Cerebellar cortex (tissue), 1 donor: ENCODE measurements at regions not wholly inside any gene's neighbourhood (a gene's known extent, or its start where the extent isn't known, plus 50 kb on each side); places are given as distances from the start of the nearest gene placed in this dataset.
"Not testable (repeated sequence)": the region's sequence is repeated elsewhere in the genome, so short reads cannot be mapped to it uniquely, and the experiment has no call there.

Experiments
- DNase-seq: peaks from one replicate; pipeline ENCODE4 v3.0.0-alpha.2; 2015; ENCODE audit warnings: low spot score

- no peak for DNase-seq
Observed at GRCh38 chr4:12447451-12447850, 1018.8 kb upstream of the HS3ST1 start.

GRCh38 chr4:12446657-12447185 lies 1018.0 kb upstream of the HS3ST1 start:
- DNase-seq: no peak

- no peak for DNase-seq
Observed at GRCh38 chr4:12446256-12446655, 1017.6 kb upstream of the HS3ST1 start.

- DNase-seq: no peak
Observed at GRCh38 chr4:12445711-12446235, 1017.1 kb upstream of the HS3ST1 start.

- DNase-seq: no peak
Observed at GRCh38 chr4:12439633-12440305, 1011.1 kb upstream of the HS3ST1 start.

GRCh38 chr4:12431259-12431658 lies 1002.6 kb upstream of the HS3ST1 start:
- DNase-seq: not testable (repeated sequence)

GRCh38 chr4:12421364-12421763 lies 992.7 kb upstream of the HS3ST1 start:
- DNase-seq: no peak

GRCh38 chr4:12416755-12417154 lies 988.1 kb upstream of the HS3ST1 start:
- DNase-seq: no peak

GRCh38 chr4:12414181-12414812 lies 985.6 kb upstream of the HS3ST1 start:
- DNase-seq: no peak

- DNase-seq: no peak
Observed at GRCh38 chr4:12411072-12411471, 982.4 kb upstream of the HS3ST1 start.

GRCh38 chr4:12409507-12410190 lies 981.0 kb upstream of the HS3ST1 start:
- no peak for DNase-seq

GRCh38 chr4:12408364-12408763 lies 979.7 kb upstream of the HS3ST1 start:
- no peak for DNase-seq

- DNase-seq: no peak
Observed at GRCh38 chr4:12403175-12403574, 974.5 kb upstream of the HS3ST1 start.

- DNase-seq: no peak
Observed at GRCh38 chr4:12399781-12400180, 971.1 kb upstream of the HS3ST1 start.

GRCh38 chr4:12393631-12394262 lies 965.1 kb upstream of the HS3ST1 start:
- DNase-seq: no peak

GRCh38 chr4:12389604-12390003 lies 960.9 kb upstream of the HS3ST1 start:
- no peak for DNase-seq

GRCh38 chr4:12382567-12382966 lies 953.9 kb upstream of the HS3ST1 start:
- DNase-seq: no peak

GRCh38 chr4:12379191-12379590 lies 950.5 kb upstream of the HS3ST1 start:
- DNase-seq: no peak

- DNase-seq: no peak
Observed at GRCh38 chr4:12375805-12376204, 947.1 kb upstream of the HS3ST1 start.

GRCh38 chr4:12365869-12366268 lies 937.2 kb upstream of the HS3ST1 start:
- not testable (repeated sequence) for DNase-seq

GRCh38 chr4:12360391-12360790 lies 931.7 kb upstream of the HS3ST1 start:
- DNase-seq: no peak

- no peak for DNase-seq
Observed at GRCh38 chr4:12359420-12359819, 930.7 kb upstream of the HS3ST1 start.
